ENCODE measurements at regions not wholly inside any gene's neighbourhood (a gene's known extent, or its start where the extent isn't known, plus 50 kb on each side); places are given as distances from the start of the nearest gene placed in this dataset.

DNA sequence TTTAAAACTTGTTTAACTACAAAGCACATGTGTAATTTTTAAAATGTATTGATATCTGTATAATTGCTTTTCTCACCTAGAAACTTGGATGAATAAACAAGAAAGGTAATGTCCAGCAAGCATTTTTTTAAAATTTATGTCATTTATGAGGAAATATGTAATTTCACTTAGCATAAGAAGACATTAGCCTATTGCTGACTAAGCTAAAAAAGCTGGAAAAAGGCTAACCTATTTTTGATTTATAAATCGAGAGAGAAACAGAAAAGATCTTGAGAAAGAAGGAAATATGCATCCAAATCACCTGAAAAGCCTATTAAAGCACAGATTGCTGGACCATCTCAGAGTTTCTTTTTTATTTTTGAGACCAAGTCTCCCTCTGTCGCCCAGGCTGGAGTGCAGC is 1181.3 kb downstream of the SLITRK1 start:
- TF ChIP-seq POLR2A (IDR thresholded peaks at IDR 0.05; ENCODE audit: extremely low read depth, insufficient read length), result no peak
- TF ChIP-seq, protein P1, sequence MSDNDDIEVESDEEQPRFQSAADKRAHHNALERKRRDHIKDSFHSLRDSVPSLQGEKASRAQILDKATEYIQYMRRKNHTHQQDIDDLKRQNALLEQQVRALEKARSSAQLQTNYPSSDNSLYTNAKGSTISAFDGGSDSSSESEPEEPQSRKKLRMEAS (IDR thresholded peaks at IDR 0.05; ENCODE audit: low read depth, low read length), result no peak
